H9 (cell line): ENCODE measurements at regions not wholly inside any gene's neighbourhood (a gene's known extent, or its start where the extent isn't known, plus 50 kb on each side); places are given as distances from the start of the nearest gene placed in this dataset.

ENCODE experiments used
- DNase-seq: peaks from one replicate; pipeline ENCODE4 v3.0.0-alpha.2; 2017
- H2AFZ ChIP-seq: one replicate; pipeline ENCODE4 v1.6.1; 2013; ENCODE audit warnings: mild to moderate bottlenecking, low read length, control low read depth, moderate library complexity
- H2AK5ac ChIP-seq: 2 replicates; pipeline ENCODE4 v1.6.1; 2013; ENCODE audit warnings: low read length, control low read depth, mixed read lengths; ENCODE audit not compliant: insufficient read length
- H2BK120ac ChIP-seq: one replicate; pipeline ENCODE4 v1.6.1; 2013; ENCODE audit warnings: low read depth, mild to moderate bottlenecking, low read length, control low read depth, inconsistent platforms; ENCODE audit not compliant: poor library complexity, severe bottlenecking
- H2BK12ac ChIP-seq: 2 replicates; pipeline ENCODE4 v1.6.1; 2013; ENCODE audit warnings: low read length, control low read depth, mixed read lengths, low read depth; ENCODE audit not compliant: insufficient read length
- H2BK15ac ChIP-seq: 2 replicates; pipeline ENCODE4 v1.6.1; 2013; ENCODE audit warnings: low read depth, low read length, control low read depth
- H2BK20ac ChIP-seq: one replicate; pipeline ENCODE4 v1.6.1; 2013; ENCODE audit warnings: low read depth, mild to moderate bottlenecking, low read length, control low read depth, inconsistent platforms; ENCODE audit not compliant: poor library complexity, severe bottlenecking
- H2BK5ac ChIP-seq: 2 replicates; pipeline ENCODE4 v1.6.1; 2013; ENCODE audit warnings: low read length, control low read depth, mixed read lengths; ENCODE audit not compliant: insufficient read length
- H3K14ac ChIP-seq: 2 replicates; pipeline ENCODE4 v1.6.1; 2013; ENCODE audit warnings: low read length, control low read depth; ENCODE audit not compliant: insufficient read depth
- H3K18ac ChIP-seq: 2 replicates; pipeline ENCODE4 v1.6.1; 2013; ENCODE audit warnings: low read depth, mild to moderate bottlenecking, mixed read lengths, low read length, control low read depth; ENCODE audit not compliant: insufficient read length
- H3K23ac ChIP-seq: 2 replicates; pipeline ENCODE4 v1.6.1; 2013; ENCODE audit warnings: low read length, control low read depth, mixed read lengths, low read depth; ENCODE audit not compliant: insufficient read length
- H3K23me2 ChIP-seq: 2 replicates; pipeline ENCODE4 v1.6.1; 2013; ENCODE audit warnings: low read depth, mild to moderate bottlenecking, mixed read lengths, low read length, control low read depth; ENCODE audit not compliant: insufficient read length, poor library complexity, severe bottlenecking
- H3K27ac ChIP-seq: 2 replicates; pipeline ENCODE4 v1.5.1; 2013; ENCODE audit warnings: low read length, control low read depth, mixed read lengths, low read depth; ENCODE audit not compliant: insufficient read length
- H3K27me3 ChIP-seq: 2 replicates; pipeline ENCODE4 v1.6.1; 2013; ENCODE audit warnings: low read length, control low read depth, inconsistent platforms; ENCODE audit not compliant: insufficient read depth
- H3K4ac ChIP-seq: 2 replicates; pipeline ENCODE4 v1.6.1; 2013; ENCODE audit warnings: low read depth, mild to moderate bottlenecking, control low read depth, inconsistent platforms, low read length, moderate library complexity
- H3K4me1 ChIP-seq: 2 replicates; pipeline ENCODE4 v1.6.1; 2013; ENCODE audit warnings: low read length, control low read depth, inconsistent platforms; ENCODE audit not compliant: insufficient read depth
- H3K4me2 ChIP-seq: 2 replicates; pipeline ENCODE4 v1.6.1; 2013; ENCODE audit warnings: low read length, control low read depth, mixed read lengths; ENCODE audit not compliant: insufficient read length, insufficient read depth
- H3K56ac ChIP-seq: 2 replicates; pipeline ENCODE4 v1.6.1; 2013; ENCODE audit warnings: low read depth, mild to moderate bottlenecking, mixed read lengths, low read length, control low read depth; ENCODE audit not compliant: insufficient read length
- H3K79me1 ChIP-seq: 2 replicates; pipeline ENCODE4 v1.6.1; 2013; ENCODE audit warnings: low read depth, mild to moderate bottlenecking, moderate library complexity, low read length, control low read depth, inconsistent platforms; ENCODE audit not compliant: insufficient read depth, poor library complexity, severe bottlenecking
- H3K79me2 ChIP-seq: 2 replicates; pipeline ENCODE4 v1.6.1; 2013; ENCODE audit warnings: low read length, control low read depth, inconsistent platforms; ENCODE audit not compliant: insufficient read depth
- H3K9ac ChIP-seq: 2 replicates; pipeline ENCODE4 v1.6.1; 2013; ENCODE audit warnings: low read length, control low read depth, mixed read lengths; ENCODE audit not compliant: insufficient read length; ENCODE audit errors: extremely low read depth
- H3K9me3 ChIP-seq: one replicate; pipeline ENCODE4 v1.6.1; 2013; ENCODE audit warnings: low read depth, low read length, inconsistent platforms; ENCODE audit not compliant: control insufficient read depth
- H3T11ph ChIP-seq: one replicate; pipeline ENCODE4 v1.6.1; 2013; ENCODE audit warnings: mild to moderate bottlenecking, low read length, control low read depth, inconsistent platforms
- H4K20me1 ChIP-seq: one replicate; pipeline ENCODE4 v1.6.1; 2013; ENCODE audit not compliant: control insufficient read depth, insufficient read length, insufficient read depth
- H4K5ac ChIP-seq: 2 replicates; pipeline ENCODE4 v1.6.1; 2013; ENCODE audit warnings: low read depth, mild to moderate bottlenecking, mixed read lengths, low read length, control low read depth; ENCODE audit not compliant: insufficient read length
- H4K8ac ChIP-seq: replicated peaks from 2 replicates; pipeline ENCODE4 v1.6.1; 2013; ENCODE audit warnings: low read length, control low read depth, mixed read lengths, low read depth; ENCODE audit not compliant: insufficient read length
- H4K91ac ChIP-seq: 2 replicates; pipeline ENCODE4 v1.6.1; 2013; ENCODE audit warnings: low read depth, mild to moderate bottlenecking, moderate library complexity, mixed read lengths, low read length, control low read depth; ENCODE audit not compliant: insufficient read length
- H3K27ac Mint-ChIP-seq, 3 experiments: 2 replicates in 2 of 3; 3 replicates in 1 of 3; pipeline ENCODE4 v1.8.0; 2020 to 2021; ENCODE audit warnings: mixed read lengths in 3 of 3, mild to moderate bottlenecking in 1 of 3, moderate library complexity in 1 of 3
- H3K27me3 Mint-ChIP-seq: 2 replicates; pipeline ENCODE4 v1.8.0; 2021; ENCODE audit warnings: low read depth, mild to moderate bottlenecking, moderate library complexity, mixed read lengths
- H3K36me3 Mint-ChIP-seq, 3 experiments: 2 replicates in 2 of 3; 3 replicates in 1 of 3; pipeline ENCODE4 v1.8.0; 2020 to 2021; ENCODE audit warnings: low read depth in 3 of 3, mixed read lengths in 3 of 3; ENCODE audit not compliant: insufficient read depth in 1 of 3
- H3K4me1 Mint-ChIP-seq, 2 experiments: 2 replicates each; pipeline ENCODE4 v1.8.0; 2020; ENCODE audit warnings: mixed read lengths in 2 of 2
- H3K4me3 Mint-ChIP-seq, 2 experiments: 2 replicates in 1 of 2; 3 replicates in 1 of 2; pipeline ENCODE4 v1.8.0; 2020 to 2021; ENCODE audit warnings: mild to moderate bottlenecking in 2 of 2, mixed read lengths in 2 of 2, moderate library complexity in 1 of 2
- H3K9me3 Mint-ChIP-seq, 2 experiments: 2 replicates in 1 of 2; 3 replicates in 1 of 2; pipeline ENCODE4 v1.8.0; 2020; ENCODE audit warnings: mild to moderate bottlenecking in 2 of 2, mixed read lengths in 2 of 2, moderate library complexity in 1 of 2
- WGBS: extraction: QIAGEN DNeasy Blood & Tissue Kit; methylation state at CpG from one replicate; pipeline ENCODE4 v1.1.7; 2013; ENCODE audit warnings: missing lambda C conversion rate, low lambda C conversion rate, mixed read lengths; ENCODE audit not compliant: insufficient read length; ENCODE audit errors: extremely low coverage; 5-methylcytosine and 5-hydroxymethylcytosine counted together
- TF ChIP-seq, protein P1 (sequence below): fragments of 200-600 bp; sonication (generic); conservative IDR thresholded peaks from 3 replicates; pipeline ENCODE4 v1.8.0; 2021; ENCODE audit warnings: antibody characterized with exemption, mild to moderate bottlenecking

DNA sequence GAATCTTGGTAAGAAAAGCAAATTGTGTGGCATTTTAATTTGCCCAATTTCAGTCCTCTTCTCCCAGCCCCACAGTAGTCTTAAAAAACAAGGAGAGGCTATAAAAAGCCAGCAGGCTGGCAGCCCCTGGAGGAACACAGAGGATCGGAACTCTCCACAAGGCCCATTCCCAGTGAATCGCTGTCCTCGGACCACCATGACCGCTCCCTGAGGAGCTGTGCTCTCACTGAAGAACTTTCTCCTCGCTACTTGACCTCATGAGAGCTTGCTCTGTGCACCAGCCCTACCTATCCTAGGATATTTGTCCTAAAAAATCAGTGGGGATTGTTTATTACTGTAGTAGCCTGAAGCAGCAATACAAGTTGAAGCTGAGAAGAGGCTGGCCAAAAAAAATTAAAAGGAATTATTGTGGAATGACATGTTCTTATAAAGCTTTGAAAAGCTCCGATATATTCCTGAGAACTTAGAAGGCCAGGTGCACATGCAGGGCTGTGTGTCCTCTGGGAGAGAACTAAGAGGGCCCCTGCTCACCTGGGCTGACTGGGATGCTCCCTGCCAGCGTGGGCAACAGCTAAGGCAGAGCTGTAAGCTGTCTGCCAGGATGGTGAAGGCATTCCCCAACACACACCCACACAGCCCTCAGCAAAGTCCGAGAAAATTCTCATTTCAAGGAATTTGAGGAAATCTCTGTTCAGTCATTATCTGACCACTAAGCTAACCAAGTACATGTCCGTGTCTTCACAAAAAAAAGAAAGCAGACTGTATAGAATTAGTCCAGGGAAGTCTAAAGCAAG is 148.8 kb upstream of the SFSWAP start:
- H2AK5ac ChIP-seq = no peak overlapping the region
- no peaks in the 10 kb centered on the region for H3K4me1 ChIP-seq
- Mint-ChIP-seq H3K4me1 (peaks cover 7 to 20% of the 10 kb centered on the region in 2 experiments), H3K9me3 (no peaks in the 10 kb centered on the region), H3K4me3 (no peak overlapping the region), H3K27me3 (no peaks in the 10 kb centered on the region; the same call in 1 of the 2 replicates), H3K27ac (no peak overlapping the region), H3K36me3 (no peaks in the 10 kb centered on the region; a peak in 1 of 7 replicates)
- H4K91ac ChIP-seq = no peak overlapping the region
- no peak overlapping the region for H2BK20ac ChIP-seq
- no peaks in the 10 kb centered on the region for H4K20me1 ChIP-seq
- no peak overlapping the region for H3K9ac ChIP-seq
- H3K23me2 ChIP-seq = no peaks in the 10 kb centered on the region
- no peak overlapping the region for H3K4ac ChIP-seq
- TF ChIP-seq, protein P1, sequence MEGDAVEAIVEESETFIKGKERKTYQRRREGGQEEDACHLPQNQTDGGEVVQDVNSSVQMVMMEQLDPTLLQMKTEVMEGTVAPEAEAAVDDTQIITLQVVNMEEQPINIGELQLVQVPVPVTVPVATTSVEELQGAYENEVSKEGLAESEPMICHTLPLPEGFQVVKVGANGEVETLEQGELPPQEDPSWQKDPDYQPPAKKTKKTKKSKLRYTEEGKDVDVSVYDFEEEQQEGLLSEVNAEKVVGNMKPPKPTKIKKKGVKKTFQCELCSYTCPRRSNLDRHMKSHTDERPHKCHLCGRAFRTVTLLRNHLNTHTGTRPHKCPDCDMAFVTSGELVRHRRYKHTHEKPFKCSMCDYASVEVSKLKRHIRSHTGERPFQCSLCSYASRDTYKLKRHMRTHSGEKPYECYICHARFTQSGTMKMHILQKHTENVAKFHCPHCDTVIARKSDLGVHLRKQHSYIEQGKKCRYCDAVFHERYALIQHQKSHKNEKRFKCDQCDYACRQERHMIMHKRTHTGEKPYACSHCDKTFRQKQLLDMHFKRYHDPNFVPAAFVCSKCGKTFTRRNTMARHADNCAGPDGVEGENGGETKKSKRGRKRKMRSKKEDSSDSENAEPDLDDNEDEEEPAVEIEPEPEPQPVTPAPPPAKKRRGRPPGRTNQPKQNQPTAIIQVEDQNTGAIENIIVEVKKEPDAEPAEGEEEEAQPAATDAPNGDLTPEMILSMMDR = no peak
- H3K14ac ChIP-seq = no peak overlapping the region
- H2BK15ac ChIP-seq = no peak overlapping the region
- H4K8ac ChIP-seq = no peak overlapping the region
- H3T11ph ChIP-seq = no peak overlapping the region
- H3K9me3 ChIP-seq = no peaks in the 10 kb centered on the region
- H2BK5ac ChIP-seq = no peak overlapping the region
- no peak overlapping the region for H2AFZ ChIP-seq
- DNase-seq = no peak
- no peaks in the 10 kb centered on the region for H3K79me1 ChIP-seq
- H3K23ac ChIP-seq = no peak overlapping the region
- no peak overlapping the region for H2BK12ac ChIP-seq
- H3K79me2 ChIP-seq = no peaks in the 10 kb centered on the region
- no peaks in the 10 kb centered on the region for H3K27me3 ChIP-seq
- H3K4me2 ChIP-seq = no peak overlapping the region
- no peak overlapping the region for H3K27ac ChIP-seq
- H2BK120ac ChIP-seq = no peak overlapping the region
- no peak overlapping the region for H4K5ac ChIP-seq
- no CpG with 5 or more reads among the region's 9 CpGs for WGBS
- H3K18ac ChIP-seq = no peak overlapping the region
- H3K56ac ChIP-seq = no peak overlapping the region
